ENCODE measurements at regions not wholly inside any gene's neighbourhood (a gene's known extent, or its start where the extent isn't known, plus 50 kb on each side); places are given as distances from the start of the nearest gene placed in this dataset.

GRCh38 chr9:13352451-13352979, 73.0 kb upstream of the MPDZ start:
- H3K4me3 ChIP-seq (replicated peaks; ENCODE audit: low read depth, low read length): no peak overlapping the region
- no peaks in the 10 kb centered on the region for H3K36me3 ChIP-seq (ENCODE audit: control insufficient read depth, insufficient read depth, low read length)
- DNase-seq (ENCODE audit: extremely low read depth, insufficient read length): no peak
- H3K27me3 ChIP-seq (replicated peaks; ENCODE audit: control insufficient read depth, insufficient read depth, low read length): no peaks in the 10 kb centered on the region
- no peak for TF ChIP-seq CTCF (IDR thresholded peaks at IDR 0.05; ENCODE audit: insufficient read depth, low read length, poor library complexity, severe bottlenecking)

- Histone ChIP-seq H3K27me3 (replicated peaks; ENCODE audit: control insufficient read depth, insufficient read depth, low read length) (no peaks in the 10 kb centered on the region), H3K4me3 (replicated peaks; ENCODE audit: low read depth, low read length) (no peak overlapping the region), H3K36me3 (ENCODE audit: control insufficient read depth, insufficient read depth, low read length) (no peaks in the 10 kb centered on the region)
- no peak for DNase-seq (ENCODE audit: extremely low read depth, insufficient read length)
- peak; percentile 37 for TF ChIP-seq CTCF (IDR thresholded peaks at IDR 0.05; ENCODE audit: insufficient read depth, low read length, poor library complexity, severe bottlenecking)
These were observed 72.4 kb upstream of the MPDZ start for GRCh38 chr9:13351778-13352386.

GRCh38 chr9:13332571-13332970, 53.1 kb upstream of the MPDZ start:
- no peak overlapping the region for H3K4me3 ChIP-seq (replicated peaks; ENCODE audit: low read depth, low read length)
- H3K27me3 ChIP-seq (replicated peaks; ENCODE audit: control insufficient read depth, insufficient read depth, low read length): no peaks in the 10 kb centered on the region
- no peaks in the 10 kb centered on the region for H3K36me3 ChIP-seq (ENCODE audit: control insufficient read depth, insufficient read depth, low read length)
- TF ChIP-seq CTCF (IDR thresholded peaks at IDR 0.05; ENCODE audit: insufficient read depth, low read length, poor library complexity, severe bottlenecking): no peak
- DNase-seq (ENCODE audit: extremely low read depth, insufficient read length): no peak

- no peak for TF ChIP-seq CTCF (IDR thresholded peaks at IDR 0.05; ENCODE audit: insufficient read depth, low read length, poor library complexity, severe bottlenecking)
- Histone ChIP-seq H3K36me3 (ENCODE audit: control insufficient read depth, insufficient read depth, low read length) (no peaks in the 10 kb centered on the region), H3K4me3 (replicated peaks; ENCODE audit: low read depth, low read length) (no peak overlapping the region), H3K27me3 (replicated peaks; ENCODE audit: control insufficient read depth, insufficient read depth, low read length) (no peaks in the 10 kb centered on the region)
- no peak for DNase-seq (ENCODE audit: extremely low read depth, insufficient read length)
These were observed 51.8 kb upstream of the MPDZ start for GRCh38 chr9:13331320-13331719.

- Histone ChIP-seq H3K36me3 (ENCODE audit: control insufficient read depth, insufficient read depth, low read length) (no peaks in the 10 kb centered on the region), H3K4me3 (replicated peaks; ENCODE audit: low read depth, low read length) (no peak overlapping the region), H3K27me3 (replicated peaks; ENCODE audit: control insufficient read depth, insufficient read depth, low read length) (no peaks in the 10 kb centered on the region)
- no peak for DNase-seq (ENCODE audit: extremely low read depth, insufficient read length)
- no peak for TF ChIP-seq CTCF (IDR thresholded peaks at IDR 0.05; ENCODE audit: insufficient read depth, low read length, poor library complexity, severe bottlenecking)
These were observed 51.0 kb upstream of the MPDZ start for GRCh38 chr9:13330396-13331004.
